Hypothalamus (tissue), 51 donors: ENCODE measurements at regions not wholly inside any gene's neighbourhood (a gene's known extent, or its start where the extent isn't known, plus 50 kb on each side); places are given as distances from the start of the nearest gene placed in this dataset.
"Not testable (repeated sequence)": the region's sequence is repeated elsewhere in the genome, so short reads cannot be mapped to it uniquely, and the experiment has no call there.

Experiments
- DNase-seq, 51 donors: peaks; one replicate each; lab custom pipeline; 2025; lab: John Stamatoyannopoulos, UW

DNA sequence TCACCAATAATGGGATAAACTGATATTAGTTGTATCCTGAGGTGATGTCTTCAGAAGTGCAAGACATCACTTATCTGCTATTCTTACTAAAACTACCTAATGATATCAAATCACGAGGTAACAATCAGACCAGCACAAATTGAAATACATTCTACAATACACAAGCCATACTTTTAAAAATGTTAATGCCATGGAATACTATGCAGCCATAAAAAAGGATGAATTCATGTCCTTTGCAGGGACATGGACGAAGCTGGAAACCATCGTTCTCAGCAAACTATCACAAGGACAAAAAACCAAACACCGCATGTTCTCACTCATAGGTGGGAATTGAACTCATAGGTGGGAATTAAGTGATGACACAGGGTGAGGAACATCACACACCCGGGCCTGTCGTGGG lies 129.3 kb downstream of the SST start:
- no peak for DNase-seq

DNA sequence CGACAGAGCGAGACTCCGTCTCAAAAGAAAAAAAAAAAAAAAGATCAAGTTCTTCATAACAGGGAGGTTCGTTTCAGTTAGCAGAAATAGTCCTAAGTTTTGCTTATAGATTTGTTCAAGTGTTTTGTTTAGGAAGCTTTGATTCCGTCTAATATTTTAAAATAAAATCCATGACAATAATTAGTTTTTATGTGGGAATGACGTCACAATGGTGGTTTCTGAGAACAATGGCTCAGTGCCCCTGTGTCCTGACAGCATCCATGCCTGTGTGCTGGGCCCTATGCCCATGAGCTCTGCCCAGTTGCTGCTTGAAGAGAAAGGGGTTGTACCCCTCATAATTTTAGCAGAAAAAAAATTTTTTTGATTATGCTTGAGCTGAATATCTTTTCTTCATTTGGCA lies 134.0 kb downstream of the SST start:
- no peak for DNase-seq

DNA sequence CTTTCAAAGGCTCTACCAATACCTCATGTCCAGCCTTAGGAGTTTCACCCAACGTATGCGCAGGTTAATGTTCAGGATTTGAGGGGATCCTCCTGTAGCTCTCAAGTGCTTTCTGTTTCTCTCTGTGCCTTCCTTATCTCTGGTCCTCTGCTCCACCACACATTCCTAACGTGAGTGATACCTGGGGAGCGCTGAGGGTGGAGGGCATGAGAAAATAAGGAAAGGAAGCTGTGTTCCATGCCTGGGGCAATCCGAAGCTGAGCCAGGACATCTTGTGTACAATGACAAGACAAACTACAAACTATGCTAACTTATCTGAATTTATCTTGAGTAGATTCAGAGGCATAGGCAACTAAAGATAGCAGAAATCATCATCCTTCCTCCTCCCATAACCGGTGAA lies 136.4 kb downstream of the SST start:
- no peak for DNase-seq

DNA sequence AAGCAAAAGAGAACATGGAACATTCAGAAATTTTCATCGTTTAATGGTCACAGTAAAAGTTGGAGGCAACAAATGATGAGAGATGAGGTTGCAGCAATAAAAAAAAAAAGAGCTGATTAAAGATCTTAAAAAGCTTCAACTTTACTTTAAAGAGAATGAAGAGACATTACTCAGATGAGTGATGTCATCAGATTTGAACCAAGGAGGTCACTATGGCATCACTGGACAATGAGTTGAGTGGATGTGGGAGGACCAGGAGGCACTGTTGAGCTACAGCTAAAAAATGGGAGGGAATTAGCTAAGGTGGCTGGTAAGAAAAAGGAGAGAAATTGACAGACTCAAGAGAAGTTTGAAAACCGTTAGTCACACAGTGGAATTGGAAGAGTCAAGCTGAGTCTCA lies 138.4 kb downstream of the SST start:
- no peak for DNase-seq

DNA sequence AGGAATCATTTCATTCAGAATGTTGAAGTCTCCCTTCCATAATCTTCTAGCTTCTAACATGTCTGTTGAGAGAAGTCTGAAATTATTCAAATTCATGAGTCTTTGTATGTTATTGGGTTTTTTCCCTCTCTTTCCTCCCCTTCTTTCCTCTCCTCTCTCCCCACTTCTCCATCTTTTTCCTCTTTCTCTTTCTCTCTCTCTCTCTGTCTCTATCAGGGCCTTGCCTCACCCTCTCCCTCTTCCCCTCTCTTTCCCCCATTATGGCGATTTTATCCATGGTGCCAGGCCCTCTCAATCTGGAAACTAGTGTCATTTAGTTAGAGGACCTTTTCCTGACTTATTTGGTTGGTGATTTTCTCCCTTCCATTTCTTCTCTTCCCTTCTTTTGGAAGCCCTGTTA lies 147.3 kb downstream of the SST start:
- DNase-seq: no peak

DNA sequence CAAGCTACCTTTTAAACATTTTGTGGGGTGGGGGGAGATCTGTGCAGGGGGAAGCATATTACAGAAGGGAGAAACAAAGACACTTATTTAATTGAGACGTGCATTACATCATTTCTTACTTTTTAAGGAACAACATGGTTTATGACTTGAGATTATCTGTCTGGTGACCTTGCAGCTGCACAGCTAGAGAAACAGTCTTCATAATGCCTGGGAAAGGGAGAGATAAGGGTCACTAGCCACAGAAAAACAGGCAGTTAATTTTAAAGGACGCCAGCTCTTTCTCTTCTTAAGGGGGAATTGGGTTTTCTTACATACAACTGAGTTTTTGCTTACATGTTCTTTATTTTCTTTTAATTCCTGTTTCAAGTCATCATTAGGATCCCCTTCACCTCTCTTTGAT lies 147.9 kb downstream of the SST start:
- DNase-seq: no peak

DNA sequence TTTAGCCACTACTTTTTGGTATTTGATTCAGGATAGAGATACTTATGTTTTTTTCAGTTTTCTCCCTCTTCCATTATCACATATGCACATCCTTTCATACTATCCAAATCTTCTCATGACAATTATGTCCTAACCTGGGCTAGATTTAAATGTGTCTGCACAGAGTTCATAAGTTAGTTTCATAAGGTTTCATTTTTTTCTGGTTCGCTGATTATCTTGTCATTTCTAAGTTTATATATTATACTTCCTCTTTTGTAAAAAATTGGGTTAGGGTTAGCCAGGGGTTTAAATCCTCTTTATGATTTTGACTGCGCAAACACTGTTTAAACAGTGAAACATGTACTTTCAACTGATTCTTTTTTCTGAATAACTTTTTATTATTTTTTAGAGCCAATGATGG lies 148.6 kb downstream of the SST start:
- no peak for DNase-seq

DNA sequence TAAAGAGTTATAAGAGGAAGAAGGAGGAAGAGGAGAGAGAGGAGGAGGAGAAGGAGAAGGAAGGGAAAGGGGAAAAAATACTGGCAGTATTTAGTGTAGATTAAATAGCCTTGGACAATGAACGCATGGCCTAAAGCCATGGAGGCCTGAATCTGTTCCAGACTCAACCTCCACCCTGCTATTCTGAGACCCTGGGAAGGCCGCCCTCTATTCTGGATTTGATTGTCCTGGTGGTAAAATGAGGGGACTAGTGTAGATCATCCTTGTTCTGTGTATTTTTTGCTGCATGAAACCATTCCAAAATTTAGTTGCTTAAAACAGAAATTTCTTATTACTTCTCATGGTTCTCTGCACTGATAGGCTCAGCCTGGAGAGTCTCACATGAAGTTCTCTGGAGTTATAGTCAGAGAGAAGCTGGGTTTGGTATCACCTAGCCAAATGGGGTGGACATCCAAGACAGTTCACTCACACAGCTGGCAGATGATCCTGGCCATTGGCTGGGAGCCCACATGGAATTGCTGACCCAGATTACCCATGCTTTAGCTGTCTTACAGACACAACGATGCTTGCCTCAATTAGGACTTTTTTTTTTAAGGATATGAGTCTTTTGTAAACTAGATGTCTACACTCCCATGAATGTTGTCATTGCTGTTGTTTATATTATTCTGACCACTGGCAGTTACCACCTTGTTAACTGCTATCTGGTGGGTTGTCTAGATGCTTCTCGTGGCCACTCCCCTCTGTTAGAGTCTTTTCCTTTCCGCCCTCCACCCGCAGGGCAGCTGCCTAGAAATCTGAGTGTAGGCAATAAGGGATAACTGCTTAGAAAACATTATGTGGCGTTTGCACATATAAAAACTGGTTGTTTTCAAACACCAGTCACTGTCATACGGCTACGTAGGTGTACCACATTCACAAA lies 149.9 kb downstream of the SST start:
- DNase-seq: no peak

DNA sequence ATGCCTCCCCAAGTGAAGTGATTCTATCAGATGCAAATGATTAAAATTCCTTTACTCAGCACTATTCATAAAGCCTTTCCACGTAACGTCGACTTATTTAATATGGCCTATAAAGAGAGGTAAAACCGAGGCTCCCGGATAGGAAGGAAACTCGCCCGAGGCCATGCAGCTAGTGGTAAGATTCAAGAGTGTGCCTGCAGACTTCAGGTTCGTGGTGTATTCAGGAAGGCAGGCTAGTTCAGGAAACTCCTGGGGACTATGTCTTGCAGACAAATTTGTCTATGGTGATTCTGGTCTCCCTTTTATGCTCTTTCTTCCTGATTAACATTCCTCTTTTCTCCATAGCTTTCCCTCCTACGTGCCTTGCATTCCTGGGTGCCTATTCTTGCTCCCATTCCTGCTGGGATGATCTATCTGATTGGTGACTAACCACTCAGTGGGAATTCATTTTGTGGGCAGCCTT lies 150.7 kb downstream of the SST start:
- DNase-seq: no peak

DNA sequence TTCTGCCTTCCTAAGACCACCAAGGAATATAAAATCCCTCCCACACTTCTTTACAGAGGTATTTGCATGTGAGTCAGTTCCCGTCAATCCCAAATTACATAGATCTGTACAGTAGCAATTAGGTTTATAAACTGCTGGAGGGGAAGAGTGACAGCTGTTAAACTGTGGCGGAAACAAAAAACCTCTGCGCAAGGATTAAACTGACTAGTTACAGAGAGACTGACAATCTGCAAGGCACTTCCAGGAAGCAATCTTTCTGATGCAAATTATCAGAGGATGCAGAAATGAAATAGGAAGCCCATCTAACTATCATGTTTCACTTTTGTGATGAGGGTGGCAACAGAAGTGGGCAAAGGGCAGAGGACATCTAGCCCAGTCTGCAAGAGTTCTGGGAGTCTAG lies 150.4 kb downstream of the RTP4 start:
- DNase-seq: no peak

DNA sequence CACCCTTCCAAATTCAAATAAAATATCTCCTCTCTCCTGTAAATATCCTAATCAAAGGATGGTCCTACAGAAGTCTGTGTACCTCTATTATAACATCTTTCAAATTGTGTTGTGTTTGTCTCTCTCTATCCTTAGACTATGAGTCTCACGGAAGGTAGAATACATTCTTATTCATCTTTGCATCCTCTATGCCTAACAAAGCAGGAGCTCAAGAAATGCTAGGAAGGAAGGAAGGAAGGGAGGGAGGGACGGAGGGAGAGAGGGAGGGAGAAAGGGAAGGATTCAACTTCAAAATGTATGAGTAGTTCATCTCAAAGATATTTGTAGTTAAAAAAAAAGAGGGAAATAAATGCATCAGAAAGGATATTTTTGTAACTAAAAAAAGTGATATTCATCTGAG lies 150.0 kb downstream of the RTP4 start:
- no peak for DNase-seq

DNA sequence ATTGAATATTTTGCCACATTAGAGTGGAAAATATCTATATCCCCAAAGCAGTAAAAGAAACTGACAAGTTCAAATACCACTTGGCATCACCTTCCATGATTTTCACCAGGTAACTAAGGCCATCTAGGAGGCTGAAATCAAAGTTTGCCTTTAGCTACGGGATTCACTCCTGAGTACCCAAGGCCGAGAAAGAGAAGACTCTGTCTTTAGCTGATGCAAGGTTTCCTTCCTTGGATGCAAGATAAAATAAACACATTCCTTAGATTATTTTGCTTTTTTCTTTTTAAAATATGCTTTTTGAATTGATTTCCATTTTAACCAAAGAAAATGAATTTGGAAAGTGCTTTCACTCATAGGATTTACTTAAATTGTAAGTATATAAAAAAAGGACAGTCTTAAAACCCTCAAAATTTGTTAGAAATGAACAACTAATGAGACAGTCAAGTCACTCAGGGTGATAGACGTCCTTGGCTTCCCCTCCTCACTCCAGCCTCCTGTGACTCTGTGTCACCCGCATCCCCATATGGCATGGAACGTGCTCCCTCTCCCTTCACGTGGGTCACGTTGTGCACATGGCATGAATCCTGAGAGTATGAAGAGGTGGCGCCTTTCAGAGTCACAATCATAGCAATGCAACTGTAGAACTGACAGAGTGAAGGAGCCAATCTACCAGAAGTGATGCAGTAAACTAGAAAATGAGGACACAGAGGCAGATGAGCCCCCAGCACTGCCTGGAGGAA lies 148.4 kb downstream of the RTP4 start:
- DNase-seq: no peak

DNA sequence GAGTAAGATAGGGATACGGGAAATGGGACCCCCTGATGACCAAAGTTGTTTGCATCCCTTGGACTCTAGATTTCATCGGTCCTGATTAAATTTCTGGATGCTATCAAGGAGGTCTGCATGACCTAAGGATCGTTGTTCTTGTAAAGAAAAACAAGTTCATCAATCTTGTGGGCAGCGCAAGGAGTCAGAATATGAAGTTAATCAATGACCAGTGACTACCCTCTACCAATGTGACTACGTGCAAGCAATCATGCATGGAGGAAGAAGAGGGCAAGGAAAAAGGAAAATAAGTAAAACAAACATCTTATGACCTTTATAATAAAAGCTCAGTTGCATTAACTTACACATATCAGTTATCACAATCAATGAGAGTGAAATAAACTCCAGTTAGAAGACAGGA lies 139.7 kb downstream of the RTP4 start:
- no peak for DNase-seq

DNA sequence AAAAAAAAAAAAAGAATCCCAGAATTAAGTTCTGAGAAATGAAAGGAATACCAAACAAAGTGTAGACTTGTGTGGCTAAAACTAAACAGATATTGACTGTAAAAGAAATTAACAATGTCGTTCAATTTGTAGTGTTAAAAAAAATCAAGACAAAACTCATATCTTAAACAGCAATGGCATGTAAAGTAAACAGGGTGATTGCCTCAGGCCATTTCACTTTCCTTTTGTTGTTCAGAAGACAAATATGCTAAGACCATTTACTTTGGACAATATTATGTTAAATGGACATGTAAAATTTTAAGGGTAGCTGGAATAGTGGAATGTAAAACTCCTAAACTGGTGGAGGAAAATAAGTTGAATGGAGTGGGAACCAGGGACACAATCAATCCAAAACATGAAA lies 139.1 kb downstream of the RTP4 start:
- DNase-seq: no peak

DNA sequence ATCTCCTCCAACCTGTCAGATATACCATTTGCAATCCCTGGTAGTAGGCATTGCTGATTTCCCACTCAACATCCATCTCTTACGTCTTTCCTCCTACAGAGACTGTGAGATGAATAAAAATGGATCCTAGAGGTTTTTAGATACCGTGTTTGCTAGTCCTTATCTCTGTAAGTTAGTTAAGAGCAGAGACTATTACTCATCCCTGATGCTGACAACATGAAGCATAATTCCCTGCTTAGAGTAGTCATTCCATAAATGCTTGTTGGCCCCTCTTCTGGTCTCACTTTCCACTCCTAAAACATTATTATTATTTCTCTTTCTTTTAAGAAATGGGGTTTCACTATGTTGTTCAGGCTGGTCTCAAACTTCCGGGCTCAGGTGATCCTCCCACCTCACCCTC lies 136.2 kb downstream of the RTP4 start:
- DNase-seq: no peak

DNA sequence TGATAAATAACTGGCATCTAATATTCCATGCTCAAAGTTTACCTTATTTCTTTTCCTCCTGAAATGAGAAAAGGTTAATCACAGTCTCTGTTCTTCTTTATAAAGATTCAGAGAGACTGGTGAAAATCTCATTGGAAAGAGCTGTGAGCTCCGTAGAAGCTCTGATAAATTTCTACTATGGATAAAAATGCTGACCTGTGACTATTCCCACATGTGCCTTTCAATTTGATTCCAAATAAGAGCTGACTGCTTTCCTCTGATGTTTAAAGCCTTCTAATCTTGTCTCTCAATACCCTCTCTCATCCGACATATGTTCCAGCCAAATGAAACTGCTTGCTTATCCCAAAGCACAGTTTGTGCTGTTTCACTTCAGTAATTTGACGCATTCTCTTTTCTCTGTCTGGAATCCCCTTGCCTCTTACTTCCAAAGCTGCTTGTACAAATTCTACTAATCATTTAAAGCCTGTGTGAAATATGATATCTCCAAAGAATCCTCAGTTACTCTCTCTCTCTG lies 130.1 kb downstream of the RTP4 start:
- DNase-seq: no peak

DNA sequence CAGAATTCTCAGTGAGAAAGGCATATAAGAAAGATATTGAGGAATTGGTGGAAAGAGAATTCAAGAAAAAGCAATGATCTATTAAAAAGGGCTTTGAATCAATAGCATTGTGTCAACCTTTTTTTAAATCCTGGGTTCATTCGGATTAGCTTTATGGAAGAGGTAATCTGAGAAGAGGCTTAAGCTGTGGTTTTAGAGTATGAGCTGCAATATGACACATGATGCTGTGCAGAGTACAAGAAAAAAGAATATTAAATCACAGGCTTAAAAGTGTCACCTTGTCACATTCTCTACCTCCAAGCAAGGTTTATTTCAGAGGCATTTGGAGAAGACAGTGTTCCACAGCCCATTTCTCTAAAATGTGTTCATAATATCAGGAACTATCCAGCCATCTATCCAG lies 128.9 kb downstream of the RTP4 start:
- no peak for DNase-seq

DNA sequence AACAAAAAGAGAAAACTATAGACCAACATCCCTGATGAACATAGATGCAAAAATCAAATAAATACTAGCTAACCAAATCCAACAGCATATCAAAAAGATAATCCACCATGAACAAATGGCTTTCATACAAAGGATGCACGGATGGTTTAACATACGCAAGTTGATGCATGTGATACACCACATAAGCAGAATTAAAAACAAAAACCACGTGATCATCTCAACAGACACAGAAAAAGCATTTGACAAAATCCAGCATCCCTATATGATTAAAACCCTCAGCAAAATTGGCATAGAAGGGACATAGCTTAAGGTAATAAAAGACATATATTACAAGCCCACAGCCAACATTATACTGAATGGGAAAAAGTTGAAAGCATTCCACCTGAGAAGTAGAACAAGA lies 125.9 kb downstream of the RTP4 start:
- DNase-seq: not testable (repeated sequence)

DNA sequence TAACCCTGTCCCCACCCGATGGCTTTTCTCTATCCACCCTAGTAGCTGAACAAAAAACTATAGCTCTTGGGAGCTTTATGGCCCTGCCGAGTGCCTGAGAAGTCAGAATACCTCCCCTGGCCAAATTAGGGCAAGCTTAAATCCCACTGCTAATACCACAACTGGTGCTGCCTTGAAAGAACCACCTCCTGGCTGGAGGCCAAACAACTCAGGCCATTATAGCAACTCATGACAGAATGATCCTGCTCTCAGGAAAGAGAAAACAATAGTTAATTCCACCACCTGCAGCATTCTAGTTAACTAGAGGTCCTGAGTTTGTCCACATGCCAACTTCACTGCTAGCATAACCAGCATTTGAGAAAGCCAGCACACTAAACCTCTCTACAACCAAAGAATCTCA lies 123.2 kb downstream of the RTP4 start:
- no peak for DNase-seq

DNA sequence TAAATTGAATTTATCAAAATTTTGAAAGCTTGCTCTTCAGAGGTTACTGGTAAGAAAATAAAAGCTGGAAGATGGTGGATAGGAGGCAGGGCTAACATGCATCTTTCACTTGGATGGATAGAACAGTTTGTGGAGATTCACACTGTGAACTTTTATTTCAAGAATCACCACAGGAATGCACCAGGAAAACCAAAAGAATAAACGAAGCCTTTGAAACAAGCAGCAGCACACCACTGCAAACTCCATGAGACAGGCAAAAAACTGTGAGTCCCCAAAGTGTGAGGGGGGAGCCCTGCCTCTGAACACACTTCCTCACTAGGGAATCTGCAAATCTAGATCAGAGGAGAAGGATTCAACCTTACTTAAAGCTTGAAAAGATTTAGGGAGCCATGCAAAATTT lies 122.2 kb downstream of the RTP4 start:
- DNase-seq: no peak

DNA sequence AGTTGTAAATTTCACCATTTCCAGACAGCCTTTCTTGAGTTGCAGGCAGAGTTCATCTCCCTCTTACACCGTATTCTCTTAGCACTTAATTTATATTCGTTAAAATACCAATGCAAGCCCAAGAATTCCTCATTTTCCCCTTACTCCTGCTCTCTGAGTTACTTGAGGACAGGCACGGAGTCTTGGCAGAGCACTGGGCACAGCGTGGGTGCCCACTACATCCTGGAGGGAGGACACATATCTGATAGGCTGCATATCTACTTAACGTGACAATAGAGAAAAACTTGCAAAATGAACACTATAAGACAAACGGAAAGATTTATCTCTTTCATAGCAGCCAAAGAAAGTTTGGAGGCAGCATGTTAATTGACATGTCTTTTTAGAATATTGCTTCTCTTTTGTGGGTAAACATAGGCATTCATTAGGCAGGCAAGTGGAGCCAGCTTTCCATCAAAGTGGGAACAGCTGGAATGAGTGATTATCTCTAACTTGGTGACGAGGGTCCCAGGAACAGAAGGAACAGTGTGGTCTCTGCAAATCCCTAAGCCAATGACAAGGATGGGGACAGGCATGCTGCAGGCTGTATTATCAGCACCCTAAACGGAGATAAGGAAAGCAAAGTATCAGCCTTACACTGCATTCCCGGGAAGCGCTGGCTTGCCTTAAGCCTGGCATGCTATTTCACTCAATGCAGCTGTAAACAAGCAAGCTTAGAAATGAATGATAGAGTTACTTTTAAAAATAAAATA lies 116.5 kb downstream of the RTP4 start:
- DNase-seq: no peak
